DND-41 (cell line): ENCODE measurements at regions not wholly inside any gene's neighbourhood (a gene's known extent, or its start where the extent isn't known, plus 50 kb on each side); places are given as distances from the start of the nearest gene placed in this dataset.

Experiments
- CTCF ChIP-seq: IDR thresholded peaks from 2 replicates; pipeline ENCODE4 v1.5.1; 2012; ENCODE audit warnings: borderline replicate concordance, low read length, moderate library complexity, mild to moderate bottlenecking; ENCODE audit not compliant: poor library complexity, severe bottlenecking; ENCODE audit errors: extremely low read depth
- EZH2 ChIP-seq: IDR thresholded peaks from 3 replicates; pipeline ENCODE4 v1.6.1; 2012; ENCODE audit warnings: borderline replicate concordance, low read depth, mild to moderate bottlenecking, moderate library complexity, low read length, inconsistent platforms; ENCODE audit not compliant: severe bottlenecking

GRCh38 chr11:101185985-101186384, 56.4 kb upstream of the PGR start:
- TF ChIP-seq CTCF = no peak
- TF ChIP-seq EZH2 = no peak
